GM21423 (cell line): ENCODE measurements at regions not wholly inside any gene's neighbourhood (a gene's known extent, or its start where the extent isn't known, plus 50 kb on each side); places are given as distances from the start of the nearest gene placed in this dataset.

Experiments
- ATAC-seq: cut with Tn5 transposase; IDR thresholded peaks from one replicate; pipeline ENCODE4 v1.9.1; 2021; ENCODE audit warnings: mild to moderate bottlenecking, moderate library complexity; ENCODE audit not compliant: unreplicated experiment

DNA sequence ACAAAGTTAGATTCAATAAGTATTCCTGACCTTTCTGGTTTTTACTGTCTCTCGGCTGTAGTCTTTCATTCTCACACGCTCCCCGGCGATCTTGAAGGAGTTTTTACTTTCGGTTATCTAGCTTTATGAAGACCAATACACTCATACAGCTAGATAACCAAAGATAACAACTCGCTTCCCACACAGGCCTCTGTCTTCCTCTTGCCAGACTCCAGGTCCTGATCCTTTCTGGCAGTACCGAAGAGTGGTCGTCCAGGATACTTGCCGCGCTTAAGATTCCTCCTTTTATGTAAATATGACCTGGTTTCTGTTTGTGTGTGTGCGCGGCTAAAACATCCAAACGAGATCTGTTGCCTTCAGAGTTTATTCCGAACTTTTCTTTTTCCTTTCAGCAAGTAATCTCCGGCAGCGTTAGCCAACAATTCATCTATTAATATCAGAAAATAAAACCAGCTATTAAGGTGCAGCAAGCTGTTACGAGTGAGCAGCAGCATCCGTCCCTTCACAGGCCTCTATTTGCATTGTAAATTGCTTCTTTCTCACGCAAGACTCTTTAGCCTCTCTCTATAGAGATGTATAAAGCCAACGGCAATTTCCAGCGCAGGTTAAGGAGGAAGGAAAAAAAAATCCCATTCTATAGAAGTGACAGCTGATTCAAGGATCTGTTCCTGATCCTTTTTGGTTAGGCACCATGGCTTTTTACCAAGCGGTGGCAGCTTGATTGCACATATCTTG is 216.1 kb downstream of the MEF2C start:
- peak; percentile 69 for ATAC-seq

DNA sequence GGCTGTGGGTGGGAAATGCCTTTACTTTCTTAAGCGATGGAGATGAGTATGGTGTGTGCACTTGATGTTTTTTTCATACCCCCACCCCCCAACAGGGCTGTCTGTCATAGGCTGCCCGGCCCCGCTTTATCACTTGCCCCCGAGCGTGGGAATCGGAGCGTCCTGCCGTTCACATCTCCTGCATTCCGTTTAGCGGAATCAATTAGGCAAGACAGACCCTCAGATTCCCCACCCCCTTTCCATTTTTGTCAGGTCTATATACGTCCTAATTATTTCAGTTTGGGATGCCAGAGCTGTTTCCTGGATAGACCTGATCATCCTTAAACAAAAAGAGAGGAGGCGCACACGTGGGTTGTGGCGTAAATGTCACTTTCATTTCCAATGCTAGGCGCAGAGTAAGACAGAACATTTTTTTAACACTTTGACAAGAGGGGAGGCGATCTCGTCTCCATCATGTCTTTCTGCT is 217.2 kb downstream of the MEF2C start:
- no peak for ATAC-seq

DNA sequence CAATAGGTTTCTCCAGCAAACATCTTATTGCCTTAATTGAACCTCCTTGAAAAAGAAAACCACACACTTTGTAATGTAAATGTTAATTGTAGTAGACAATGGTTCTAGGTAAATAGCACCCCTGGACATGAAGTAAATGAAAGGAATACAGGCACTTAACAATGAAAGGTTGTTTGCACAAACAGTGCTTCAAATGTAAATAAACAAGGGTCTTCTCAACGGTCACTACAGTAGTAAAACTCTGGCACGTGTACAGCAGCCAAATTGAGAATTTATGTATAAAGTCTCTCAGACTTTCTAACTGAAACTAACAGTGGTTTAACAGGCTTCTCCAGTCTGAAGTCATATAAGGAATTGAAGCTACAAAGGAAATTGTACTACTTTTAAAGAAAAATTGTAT is 218.3 kb downstream of the MEF2C start:
- ATAC-seq = no peak

DNA sequence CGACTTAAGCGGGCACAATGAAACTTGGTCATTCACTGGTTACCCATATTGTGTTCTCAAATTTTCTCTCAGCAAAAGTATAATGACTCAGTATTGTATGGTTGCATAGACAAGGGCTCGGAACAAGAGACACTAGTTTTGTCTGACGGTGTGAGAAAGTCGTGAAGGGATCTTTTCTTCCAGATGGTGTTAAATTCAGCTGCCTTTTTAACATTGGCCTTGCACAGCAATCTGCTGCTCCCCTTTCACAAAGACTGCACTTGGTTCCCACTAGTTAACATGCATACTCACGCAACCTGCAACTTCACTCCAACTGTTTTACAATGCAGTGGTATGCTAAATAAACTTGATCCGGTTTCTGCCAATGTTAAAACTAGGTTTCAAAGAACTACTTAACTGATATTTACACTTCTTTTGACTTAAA is 219.2 kb downstream of the MEF2C start:
- ATAC-seq = no peak

DNA sequence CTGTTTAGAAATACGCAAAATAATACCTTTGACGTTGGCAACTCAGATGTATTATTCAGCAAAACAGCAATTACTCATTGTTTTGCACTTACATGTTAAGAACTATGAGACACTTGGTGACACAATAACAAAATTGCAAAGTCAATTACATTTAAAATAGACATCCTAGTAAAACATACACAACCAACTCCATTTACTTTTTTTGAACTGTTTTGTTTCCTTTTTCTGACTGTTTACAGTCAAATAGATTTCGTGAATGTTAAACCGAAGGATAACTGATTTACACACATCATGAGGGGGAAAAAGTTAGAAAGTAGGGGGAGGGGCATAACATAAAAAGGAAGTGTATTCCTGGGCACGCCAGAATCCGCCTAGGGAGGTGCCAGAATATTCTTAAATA is 220.1 kb downstream of the MEF2C start:
- ATAC-seq = no peak

DNA sequence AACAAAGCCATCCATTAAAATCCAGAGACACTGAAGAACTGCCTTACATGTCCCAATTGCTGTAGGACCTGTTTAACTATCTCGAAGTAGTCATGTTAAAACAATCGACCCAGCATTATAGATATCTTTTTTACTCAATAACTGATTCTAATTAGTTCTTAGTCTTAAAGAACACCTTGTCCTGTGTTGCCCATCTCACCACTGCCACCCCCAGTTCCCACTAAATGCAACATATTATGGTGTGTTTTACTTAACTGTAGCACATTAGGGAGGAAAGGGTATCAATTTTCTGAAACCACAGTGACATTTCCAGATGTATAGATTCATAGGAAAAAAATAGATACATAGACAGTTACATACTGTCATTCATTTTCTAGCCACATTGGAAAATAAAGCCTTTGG is 221.2 kb downstream of the MEF2C start:
- ATAC-seq = no peak

DNA sequence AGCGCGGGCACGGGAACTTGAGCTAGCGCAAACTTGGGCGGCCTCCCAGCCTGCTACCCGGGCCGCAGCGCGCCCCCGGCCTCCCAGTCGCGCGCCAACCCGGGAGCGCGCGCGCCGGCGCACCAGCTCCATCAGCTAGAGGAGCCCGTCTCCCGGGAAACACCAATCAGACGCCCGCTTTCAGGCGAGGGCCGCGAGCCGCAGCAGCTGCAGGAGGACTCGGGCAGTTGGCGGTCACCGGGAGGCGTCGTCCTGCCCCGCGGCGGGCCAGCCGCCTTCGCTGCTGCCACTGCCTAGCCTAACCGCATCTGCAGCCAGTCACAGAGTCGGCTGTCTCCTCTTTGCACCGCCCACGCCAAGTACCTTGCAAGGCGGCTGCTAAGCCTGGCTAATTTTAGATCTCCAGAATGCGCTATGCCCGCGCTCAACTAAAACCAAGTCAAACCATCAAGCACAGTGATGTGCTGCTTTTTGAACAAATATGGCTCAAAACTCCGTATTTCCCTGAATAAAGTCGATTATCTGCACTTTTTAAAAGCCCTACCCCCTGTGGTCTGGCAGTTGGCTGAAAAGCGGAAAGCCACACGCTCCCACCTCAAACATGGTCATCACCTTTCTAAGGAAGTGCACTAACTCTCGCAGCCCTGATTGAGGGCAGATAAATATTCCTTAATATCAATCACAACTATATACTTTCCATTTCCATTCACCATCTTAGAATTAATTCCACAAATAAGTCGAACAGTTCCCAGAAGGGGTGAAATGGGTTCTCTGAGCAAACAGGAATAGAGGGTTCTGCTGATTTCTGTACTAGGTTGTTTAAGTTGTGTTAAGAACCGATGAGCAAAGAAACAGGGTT is 221.8 kb downstream of the MEF2C start:
- ATAC-seq = peak; percentile 65

DNA sequence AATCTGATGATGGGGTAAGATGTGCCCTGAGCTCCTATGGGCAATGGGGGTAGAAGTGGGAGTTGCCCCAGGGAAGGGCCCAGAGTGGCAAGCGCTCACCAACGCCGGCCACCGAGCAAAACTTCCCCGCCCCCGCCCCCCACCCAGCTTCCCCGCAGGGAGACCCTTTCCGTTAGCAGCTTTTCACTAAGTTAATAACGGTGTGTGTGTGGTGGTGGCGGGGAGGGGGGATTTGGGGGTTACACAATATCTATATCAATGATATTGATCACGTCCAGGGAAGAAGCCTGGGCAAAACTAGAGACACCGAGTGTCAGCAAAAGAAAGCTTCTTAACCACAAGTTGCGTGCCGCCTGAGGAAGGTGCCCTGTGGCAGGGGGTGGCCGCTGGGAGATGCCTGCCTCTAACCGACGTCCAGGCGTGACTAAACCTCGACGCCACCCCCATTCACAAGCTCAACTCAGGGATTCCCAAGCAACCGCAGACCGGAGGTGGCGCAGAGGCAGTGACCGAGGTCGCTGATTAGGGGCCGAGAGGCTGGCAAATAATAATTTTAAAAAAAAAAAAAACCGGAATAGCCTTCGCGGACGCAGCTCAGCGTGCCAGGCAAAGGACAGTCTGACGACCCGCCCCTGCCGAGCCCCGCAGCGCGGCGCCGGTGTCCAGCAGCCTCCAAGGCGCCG is 222.6 kb downstream of the MEF2C start:
- ATAC-seq = peak; percentile 31

DNA sequence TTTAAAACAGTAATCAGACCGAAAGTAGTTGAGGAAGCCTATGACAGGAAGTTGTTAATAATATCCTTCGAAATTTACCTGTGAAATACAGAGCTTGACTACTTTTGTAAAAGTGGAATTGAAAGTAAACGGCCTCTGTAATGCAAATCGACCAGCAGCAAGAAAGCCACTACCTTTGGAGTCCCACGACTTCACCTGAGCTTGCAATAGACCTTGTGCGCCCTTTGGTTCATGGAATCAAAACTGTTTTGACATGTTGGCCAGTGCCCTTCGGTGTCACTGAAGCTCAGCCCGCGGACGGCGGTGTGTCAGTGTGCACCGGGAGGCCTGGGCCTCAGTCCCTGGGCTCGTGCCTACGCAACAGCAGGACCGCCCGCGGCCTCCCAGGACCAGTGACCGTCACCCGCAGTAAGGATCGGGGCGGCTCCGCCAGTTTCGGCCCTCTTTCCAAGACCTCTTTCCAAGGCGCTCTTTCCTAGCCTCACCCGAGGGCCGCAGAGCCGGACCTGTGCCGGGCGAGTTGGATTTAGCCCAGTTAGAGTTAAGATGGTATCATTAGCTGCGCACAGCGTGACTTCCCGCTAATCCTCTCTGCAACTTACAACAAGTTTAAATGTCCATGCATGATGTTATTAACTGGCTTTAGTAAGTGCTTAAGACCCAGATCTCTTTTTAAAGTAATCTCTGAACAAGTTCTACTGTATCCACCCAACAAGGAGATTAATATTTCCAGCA is 223.3 kb downstream of the MEF2C start:
- peak; percentile 43 for ATAC-seq

DNA sequence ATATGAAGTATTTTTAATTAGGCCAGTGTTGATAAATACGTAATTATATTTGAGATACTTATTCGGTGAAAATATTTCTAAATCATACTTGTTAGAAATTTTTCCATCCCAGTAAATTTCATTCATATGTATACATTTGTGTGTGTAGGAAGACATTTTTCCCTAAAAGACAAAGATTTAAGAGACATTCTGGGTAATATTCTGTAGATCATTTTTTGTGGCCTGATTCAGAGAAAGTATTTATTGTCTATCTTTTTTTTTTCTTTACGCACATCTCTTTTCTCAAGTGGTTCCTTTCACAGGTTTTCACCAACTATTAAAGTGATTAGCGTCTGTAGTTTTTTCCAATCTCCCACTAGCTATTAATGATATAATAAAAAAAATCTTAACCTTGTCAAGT is 224.1 kb downstream of the MEF2C start:
- ATAC-seq = no peak

DNA sequence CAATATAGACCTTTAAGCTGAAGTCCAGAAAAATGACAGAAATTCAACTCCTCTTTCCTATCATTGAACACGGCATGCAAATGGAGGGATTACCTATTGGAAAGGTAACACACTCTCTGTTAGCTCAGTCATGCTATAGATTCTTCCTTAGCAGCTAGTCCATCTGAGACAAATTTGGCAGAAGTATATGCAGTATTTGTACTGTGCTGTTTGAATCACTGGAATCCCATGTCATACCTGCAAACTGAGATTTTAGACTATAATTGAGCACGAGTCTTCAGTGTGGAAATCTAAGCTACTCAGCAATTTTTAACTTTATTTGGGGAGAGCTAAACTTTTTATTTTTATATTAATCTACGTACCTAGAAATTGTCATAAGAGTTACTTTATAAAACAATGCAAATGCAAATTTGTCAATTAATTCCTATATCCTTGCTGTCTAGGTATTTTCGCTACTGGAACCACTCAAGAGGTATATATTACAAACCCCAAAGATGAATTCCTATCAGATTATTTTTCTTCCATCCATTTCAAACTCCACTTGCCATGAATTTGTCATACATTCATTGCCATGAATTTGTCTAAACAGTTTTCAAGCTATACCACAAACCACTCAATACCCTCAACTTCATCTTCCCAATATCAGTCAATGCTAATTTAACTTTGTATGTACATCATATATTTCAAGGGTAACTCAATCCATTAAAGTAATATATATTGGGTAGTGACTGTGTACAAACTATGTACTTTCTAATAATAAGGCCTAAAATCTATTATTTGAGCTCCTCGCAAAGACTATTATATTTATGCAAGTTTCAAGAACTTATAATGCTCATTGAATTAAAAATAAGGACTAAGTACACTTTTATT is 224.8 kb downstream of the MEF2C start:
- no peak for ATAC-seq

DNA sequence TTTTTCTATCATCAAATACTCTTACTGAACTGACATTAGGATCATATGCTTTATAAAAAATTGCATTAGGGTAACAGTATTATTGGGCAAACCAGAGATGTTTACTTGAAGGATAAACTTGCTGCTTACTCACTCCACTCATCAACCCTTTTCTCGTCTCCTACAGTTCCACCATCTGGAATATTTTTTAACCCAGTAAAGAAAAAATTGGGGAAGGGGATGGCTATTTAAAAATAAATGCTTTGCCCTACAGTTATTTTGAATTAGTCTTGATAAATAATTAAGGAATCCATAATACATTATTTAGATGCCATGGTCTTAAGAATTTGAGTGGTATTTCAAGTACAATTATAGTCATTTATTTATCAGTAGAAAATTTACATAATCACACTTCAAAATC is 225.8 kb downstream of the MEF2C start:
- no peak for ATAC-seq

DNA sequence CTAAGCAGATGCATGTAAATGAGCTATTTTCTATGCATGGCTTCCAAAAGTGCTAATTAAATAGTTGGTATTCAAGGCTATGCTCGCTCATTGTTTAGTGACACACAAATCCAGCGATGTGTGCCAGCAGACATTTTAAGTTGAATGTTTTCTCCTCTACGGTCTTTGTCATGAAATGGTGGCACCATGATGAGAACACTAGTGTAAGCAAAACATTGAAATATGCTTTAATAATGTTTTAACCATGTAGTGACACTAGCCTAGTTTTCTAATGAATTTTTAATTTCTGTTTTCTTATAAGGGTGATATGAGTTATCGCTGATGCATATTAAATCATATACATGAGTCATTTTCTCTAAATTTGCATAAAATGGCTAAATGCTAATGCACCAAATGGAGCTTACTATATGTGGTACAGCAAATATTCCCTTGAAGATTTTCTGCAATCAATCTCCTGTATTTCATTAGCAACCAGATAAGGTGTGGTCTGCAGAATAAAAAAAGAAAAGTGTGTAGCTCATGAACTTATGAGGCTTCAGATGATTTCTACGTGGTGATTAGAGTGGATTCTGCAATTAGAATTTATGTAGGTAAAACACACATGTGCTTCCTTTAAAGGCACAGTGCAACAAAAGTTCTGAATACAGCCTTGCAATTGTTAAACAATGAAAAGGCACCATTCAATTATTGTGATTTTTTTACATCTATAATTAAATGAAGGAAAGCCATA is 226.6 kb downstream of the MEF2C start:
- no peak for ATAC-seq

DNA sequence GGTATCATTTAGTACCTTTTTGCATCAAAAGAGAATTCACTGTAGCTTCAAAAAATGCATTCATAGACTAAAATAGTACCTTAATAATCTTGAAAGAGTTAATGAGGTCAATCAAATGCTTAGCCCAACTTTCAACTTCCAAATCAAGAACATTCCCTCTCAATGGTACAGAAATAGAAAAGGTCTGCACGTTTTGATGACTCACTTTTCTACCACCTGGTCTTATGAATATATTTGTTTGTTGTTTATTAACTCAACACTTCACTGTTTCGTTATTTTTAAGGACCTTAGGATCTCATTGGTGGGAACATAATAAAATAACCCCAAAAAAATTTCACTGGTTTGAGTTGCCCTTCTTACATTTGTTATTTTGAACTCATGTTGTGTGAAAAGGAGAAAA is 229.5 kb downstream of the MEF2C start:
- ATAC-seq = no peak

DNA sequence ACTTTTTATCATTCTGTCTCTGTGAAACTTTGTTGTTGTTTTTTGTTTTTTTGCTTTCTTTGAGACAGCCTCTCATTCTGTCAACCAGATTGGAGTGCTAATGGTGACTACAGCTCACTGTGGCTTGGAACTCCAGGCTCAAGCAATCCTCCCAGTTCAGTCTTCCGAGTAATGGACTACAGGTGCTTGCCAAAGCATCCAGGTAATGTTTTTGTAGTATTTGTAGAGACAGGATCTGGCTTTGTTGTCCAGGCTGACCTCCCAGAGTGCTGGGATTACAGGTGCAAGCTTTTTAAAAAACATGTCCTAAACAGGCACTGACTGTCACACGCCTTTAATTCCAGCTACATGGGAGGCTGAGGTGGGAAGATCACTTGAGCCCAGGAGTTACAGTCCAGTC is 235.1 kb downstream of the MEF2C start:
- no peak for ATAC-seq

DNA sequence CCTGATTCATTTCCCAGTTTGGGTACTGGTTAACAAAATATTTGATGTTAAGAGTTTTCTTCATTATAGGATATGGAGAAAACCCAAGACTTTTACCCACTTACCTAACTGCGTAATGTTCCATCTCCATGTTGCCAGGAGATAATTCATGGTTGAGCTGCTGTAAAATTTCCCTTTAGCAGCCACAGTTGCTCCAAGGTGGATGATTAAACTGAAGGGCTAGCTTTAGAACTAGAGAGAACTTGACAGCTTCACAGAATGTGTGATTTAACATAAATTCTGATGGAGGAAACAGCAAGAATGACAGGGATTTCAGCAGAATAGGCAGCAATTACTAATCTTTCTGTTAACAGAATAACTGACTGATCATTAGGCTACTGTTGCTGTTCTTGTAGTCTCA is 236.1 kb downstream of the MEF2C start:
- ATAC-seq = no peak

DNA sequence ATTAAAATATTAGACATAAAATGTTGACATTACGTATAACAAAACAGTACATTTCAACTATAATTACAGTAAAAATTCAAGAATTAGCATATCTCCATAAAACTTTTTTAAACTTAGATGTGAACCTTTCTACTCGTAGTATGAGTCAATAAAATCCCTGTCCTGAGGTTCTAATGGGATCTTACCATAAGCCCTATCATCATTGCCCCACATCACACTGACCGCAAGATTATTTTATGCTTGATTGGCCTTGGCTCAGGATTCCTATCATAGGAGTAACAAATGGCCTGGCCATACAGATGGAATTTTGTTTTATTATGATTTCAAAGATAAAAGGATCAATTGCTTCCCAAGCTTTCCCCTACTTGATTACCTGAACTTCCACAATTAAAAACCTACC is 238.3 kb downstream of the MEF2C start:
- ATAC-seq = no peak

DNA sequence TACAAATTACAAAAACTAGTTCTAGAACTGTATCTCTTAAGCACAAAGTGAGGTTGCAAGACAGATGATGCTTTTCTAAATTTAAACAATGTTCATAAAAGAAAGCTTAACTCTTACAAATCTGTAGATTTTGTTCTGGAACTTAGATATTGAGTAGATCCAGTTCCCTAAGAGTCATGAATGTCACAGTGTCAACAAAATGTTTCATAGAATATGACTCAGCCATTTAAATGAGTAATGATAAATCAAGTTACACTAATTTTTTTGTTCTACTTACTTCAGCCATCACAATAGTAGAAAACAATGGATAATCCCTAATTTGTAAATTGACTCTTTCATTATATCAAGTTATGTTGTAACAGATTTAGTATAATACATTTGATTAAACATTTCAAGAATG is 239.7 kb downstream of the MEF2C start:
- no peak for ATAC-seq

DNA sequence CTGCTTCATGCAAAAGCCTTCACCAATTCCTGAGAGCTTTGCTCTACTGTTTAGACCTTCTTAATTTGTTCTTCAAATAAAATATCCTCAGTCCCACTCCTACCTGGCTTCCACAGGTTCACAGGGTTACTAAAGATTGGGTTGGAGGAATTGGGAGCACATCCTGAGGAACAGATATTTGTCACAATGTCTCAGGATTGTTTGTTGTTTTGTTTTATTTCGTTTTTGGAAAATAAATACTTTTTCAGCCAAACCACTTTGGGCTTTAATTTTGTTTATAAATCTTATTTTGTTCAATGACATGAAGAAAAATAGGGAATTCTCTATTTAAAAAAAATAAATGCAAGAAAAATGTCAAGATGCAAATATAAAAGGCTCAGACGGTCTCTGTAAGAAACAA is 249.0 kb downstream of the MEF2C start:
- no peak for ATAC-seq
